ENCODE measurements at regions not wholly inside any gene's neighbourhood (a gene's known extent, or its start where the extent isn't known, plus 50 kb on each side); places are given as distances from the start of the nearest gene placed in this dataset.

DNA sequence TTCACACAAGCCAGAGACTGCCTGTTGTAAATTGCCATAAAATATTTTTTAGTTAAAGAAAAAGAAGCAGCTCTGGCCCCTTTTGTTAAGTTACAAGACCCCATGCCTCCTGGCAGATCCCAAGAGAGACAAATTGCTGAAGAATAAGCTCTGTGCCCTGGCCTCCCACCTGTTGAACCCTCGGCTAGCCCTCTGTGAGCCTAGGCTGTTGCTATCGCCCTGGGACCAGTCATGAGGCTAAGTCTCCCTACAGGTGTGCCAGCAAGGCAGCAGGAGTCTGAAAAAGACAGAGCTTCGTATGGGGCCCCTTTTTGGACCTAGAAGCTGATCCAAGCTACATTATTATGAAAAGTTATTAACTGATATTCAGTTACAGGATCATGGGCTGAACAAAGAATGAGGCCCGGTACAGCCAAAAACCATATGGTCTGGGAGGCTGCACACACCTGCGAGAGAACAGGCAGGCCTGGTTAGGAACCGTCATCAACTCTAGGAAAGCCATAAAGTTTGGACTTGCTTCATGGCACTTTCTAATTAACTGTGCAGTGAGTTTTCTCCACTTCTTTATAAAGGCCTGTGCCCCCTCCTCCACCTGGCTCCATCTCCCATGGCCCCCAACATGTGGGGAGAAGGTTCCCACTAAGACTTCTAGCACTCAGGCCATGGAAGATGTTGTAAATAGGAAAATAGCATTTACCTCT lies 384.7 kb downstream of the ENC1 start:
- DNase-seq (ENCODE audit: low spot score): no peak

DNA sequence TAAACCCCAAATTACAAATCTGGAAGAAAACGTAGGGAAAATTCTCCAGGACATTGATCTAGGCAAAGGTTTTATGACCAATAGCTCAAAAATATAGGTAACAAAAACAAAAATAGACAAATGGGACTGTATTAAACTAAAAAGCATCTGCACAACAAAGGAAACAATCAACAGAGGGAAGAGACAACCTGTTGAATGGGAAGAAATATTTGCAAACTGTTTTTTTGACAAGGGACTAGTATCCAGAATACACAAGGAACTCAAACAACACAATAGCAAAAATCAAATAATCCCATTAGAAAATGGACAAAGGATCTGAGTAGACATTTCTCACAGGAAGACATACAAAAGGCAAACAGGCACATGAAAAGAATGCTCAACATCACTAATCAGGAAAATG lies 386.3 kb downstream of the ENC1 start:
- DNase-seq (ENCODE audit: low spot score): no peak

- DNase-seq (ENCODE audit: low spot score): no peak
Observed at GRCh38 chr5:74252044-74252443, 388.5 kb downstream of the ENC1 start.

DNA sequence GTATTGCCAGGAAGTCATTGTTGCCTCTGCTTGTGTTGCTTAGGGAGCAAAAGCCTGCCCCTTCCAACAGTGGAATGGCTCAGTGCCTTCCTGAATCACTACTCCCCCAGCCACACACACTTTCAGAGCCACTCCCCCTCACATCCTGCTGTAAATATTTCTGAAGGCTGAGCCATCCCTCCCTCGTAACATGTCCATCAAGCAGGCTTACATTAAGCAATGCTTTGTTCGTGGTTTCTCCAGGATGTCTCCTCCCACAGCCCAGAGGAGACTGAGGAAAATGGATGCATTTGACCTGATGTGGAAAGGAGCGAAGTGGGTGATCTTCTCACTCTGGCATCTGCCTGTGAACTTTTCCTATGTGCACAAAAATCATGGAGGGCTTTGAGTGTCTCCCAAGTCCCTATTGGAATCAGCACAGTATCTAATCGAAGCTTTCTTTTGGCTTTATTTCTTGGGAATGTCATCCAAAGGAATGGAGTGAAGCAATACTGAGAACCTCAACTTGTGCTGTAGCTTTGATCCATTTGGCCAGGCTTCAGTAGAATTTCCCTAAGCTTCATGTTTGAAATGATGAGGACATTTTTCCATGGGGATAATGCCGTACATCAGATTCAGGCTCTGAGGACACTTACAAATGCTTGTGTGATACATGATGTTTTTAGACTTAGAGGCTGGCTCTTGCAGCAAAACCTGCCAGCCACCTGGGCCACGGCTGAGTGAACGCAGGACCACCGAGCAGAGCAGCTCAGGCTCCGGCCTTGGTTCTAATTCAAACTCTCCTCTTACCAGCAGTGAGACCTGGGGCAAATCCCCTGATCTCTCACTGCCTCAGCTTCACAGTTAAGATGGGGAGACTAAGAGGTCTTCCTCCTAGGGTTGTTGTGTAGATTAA lies 389.1 kb downstream of the ENC1 start:
- DNase-seq (ENCODE audit: low spot score): peak; percentile 58

GRCh38 chr5:74250304-74251102 lies 390.0 kb downstream of the ENC1 start:
- DNase-seq (ENCODE audit: low spot score): no peak

DNA sequence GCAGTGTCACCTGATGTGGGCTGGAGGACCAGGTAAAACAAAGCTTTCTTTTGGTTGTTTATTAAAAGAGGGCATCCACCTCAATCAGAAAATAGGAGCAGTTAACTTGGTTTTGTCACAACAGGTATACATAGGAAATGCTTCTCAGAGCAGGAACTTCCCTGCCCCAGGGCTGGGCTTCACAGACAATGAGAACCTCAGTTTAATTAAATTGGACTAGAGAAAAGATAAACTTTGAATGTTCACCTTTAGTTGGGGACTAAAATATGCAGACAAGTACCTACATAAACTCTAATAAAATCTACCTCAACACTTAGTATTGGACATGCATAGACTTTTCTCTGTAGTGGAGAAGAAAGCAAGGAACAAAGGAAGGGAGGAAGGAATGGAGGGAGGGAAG lies 392.0 kb downstream of the ENC1 start:
- no peak for DNase-seq (ENCODE audit: low spot score)

- no peak for DNase-seq (ENCODE audit: low spot score)
Observed at GRCh38 chr5:74244406-74244805, 396.1 kb downstream of the ENC1 start.

DNA sequence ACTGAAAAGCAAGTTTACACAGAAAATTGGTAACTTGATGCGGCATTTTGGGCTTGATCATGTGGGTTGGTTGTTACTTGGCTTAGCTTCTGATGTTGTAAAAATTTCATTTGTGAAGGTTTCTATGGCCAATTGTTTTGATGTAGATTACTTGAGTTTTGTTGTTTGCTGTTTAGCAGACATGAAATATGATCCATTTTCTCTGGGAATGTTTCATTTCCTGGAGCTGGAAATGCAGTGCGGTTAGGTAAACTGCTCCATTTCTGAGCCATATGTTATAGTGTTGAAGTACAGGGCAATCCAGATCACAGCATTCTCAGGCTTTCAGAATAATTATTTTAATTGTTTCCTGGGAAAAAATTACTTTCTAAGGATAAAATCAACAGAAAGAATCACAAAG lies 396.9 kb downstream of the ENC1 start:
- DNase-seq (ENCODE audit: low spot score): no peak

DNA sequence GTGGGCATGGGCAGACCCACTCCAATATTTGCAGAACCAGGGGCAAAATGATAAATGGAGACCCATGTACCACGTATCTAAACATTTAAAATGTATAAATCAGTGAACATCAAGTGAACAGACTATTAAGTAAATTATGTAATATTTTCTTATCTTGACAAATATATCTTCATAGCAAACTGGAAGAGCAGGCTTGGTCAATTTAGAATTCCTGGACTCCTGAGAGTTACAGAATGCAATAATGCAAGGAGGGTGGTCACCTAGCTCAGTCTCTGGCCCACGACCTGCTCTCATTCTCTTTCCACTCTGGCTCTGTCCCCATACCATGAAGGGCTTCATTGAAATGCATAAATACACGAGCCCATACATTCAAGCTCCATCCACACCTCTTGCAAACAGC lies 398.0 kb downstream of the ENC1 start:
- DNase-seq (ENCODE audit: low spot score): no peak

GRCh38 chr5:74241751-74242140 lies 398.8 kb downstream of the ENC1 start:
- no peak for DNase-seq (ENCODE audit: low spot score)

DNA sequence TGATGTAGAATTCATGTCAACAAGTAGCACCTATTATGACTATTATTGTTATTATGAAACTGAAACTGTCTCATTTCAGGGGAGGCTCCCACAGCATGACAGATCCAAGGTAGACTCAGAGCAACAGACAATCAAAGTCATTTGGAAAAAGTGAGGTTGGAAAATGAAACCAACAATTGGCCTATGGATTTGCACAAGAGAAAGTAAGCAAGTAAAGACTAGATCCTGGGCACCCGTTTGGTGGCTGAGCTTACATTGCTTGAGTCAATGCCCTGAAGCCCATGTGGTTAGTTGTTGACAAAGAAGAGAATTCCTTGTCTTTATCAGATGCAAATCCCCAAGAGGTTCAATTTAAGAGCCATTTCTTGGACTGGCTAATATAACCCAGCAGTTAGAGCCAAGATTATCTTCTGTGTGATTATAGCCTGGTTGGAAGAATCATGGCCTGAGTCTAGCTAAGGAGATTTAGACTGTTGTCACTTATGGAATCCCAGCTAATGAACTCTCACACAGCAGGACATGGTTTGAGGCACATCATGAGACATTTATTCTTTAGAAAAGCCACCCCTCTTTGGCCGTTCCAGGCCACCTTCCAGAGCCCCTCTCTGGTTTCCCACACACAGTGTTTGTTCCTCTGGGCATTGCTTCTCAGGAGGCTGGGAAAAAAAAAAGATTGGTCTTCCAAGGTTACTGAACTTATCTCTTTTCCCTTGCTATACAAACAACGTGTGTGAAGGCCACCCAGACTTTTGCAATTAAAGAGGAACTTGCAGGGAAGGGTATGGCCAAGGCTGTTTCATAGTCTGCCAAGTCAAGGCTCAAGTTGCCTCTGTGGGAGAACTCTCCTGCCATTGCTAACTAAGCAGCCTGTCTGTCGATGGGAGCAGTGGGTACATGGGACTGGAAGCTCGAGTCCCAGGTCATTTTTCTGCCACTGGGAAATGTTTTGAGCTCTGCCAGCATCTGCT lies 399.5 kb downstream of the ENC1 start:
- no peak for DNase-seq (ENCODE audit: low spot score)

GRCh38 chr5:74239261-74239660 lies 401.3 kb downstream of the ENC1 start:
- no peak for DNase-seq (ENCODE audit: low spot score)

GRCh38 chr5:74237571-74238145 lies 402.9 kb downstream of the ENC1 start:
- DNase-seq (ENCODE audit: low spot score): no peak

- DNase-seq (ENCODE audit: low spot score): no peak
Observed at GRCh38 chr5:74235552-74235951, 405.0 kb downstream of the ENC1 start.

- DNase-seq (ENCODE audit: low spot score): peak; percentile 21
Observed at GRCh38 chr5:74233571-74233970, 407.0 kb downstream of the ENC1 start.

- no peak for DNase-seq (ENCODE audit: low spot score)
Observed at GRCh38 chr5:74233091-74233490, 407.4 kb downstream of the ENC1 start.

GRCh38 chr5:74232276-74232675 lies 408.3 kb downstream of the ENC1 start:
- no peak for DNase-seq (ENCODE audit: low spot score)

GRCh38 chr5:74231697-74232096 lies 408.8 kb downstream of the ENC1 start:
- no peak for DNase-seq (ENCODE audit: low spot score)

GRCh38 chr5:74226716-74227485 lies 413.6 kb downstream of the ENC1 start:
- no peak for DNase-seq (ENCODE audit: low spot score)

- DNase-seq (ENCODE audit: low spot score): no peak
Observed at GRCh38 chr5:74225587-74225986, 414.9 kb downstream of the ENC1 start.

All from RKO (cell line).